Testis (tissue), 2 donors: ENCODE measurements at regions not wholly inside any gene's neighbourhood (a gene's known extent, or its start where the extent isn't known, plus 50 kb on each side); places are given as distances from the start of the nearest gene placed in this dataset.

Experiments used
- CTCF ChIP-seq, 3 experiments: fragments of 450-650 bp in 2 of 3; fragments of 200-600 bp in 1 of 3; sonication (generic) in 1 of 3; IDR thresholded peaks; one replicate each; pipeline ENCODE4 v1.5.1; 2016 to 2019; ENCODE audit warnings: antibody characterized with exemption in 3 of 3, mild to moderate bottlenecking in 2 of 3, moderate library complexity in 1 of 3
- POLR2A ChIP-seq: fragments of 450-650 bp; IDR thresholded peaks from one replicate; pipeline ENCODE4 v1.6.1; 2017; ENCODE audit warnings: antibody characterized with exemption, mild to moderate bottlenecking, moderate library complexity

- no peak for TF ChIP-seq POLR2A
- no peak for TF ChIP-seq CTCF (IDR thresholded peaks at IDR 0.05)
These were observed 372.9 kb upstream of the RUNX1 start for GRCh38 chr21:35422011-35422410.
